Kasumi-1 (cell line): ENCODE measurements at regions not wholly inside any gene's neighbourhood (a gene's known extent, or its start where the extent isn't known, plus 50 kb on each side); places are given as distances from the start of the nearest gene placed in this dataset.
"Not testable (repeated sequence)": the region's sequence is repeated elsewhere in the genome, so short reads cannot be mapped to it uniquely, and the experiment has no call there.

Experiments used
- DNase-seq, 2 experiments: peaks; one replicate each; lab custom pipeline; 2025; lab: John Stamatoyannopoulos, UW

DNA sequence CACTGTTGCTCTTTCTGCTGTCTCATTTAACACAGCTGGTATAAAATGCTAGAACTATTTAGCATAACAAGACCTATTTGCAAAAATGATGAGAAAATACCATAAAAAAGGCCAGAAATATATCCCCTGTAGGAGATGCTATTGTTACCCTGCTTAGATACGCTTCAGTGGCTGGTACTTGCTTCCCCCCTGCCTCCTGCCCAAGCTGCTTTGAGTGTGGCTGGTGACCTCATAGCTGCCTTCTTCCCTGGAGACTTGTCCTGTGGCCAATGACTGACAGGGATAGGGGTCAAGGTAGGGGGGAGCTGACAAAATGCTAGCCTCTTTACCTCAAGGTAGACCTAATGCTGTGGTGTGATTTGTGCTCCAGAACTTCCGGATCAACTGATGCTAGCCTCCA lies 150.2 kb upstream of the ZEB2 start:
- no peak for DNase-seq

- DNase-seq: no peak
These were observed 149.5 kb upstream of the ZEB2 start for GRCh38 chr2:144669196-144669987.

DNA sequence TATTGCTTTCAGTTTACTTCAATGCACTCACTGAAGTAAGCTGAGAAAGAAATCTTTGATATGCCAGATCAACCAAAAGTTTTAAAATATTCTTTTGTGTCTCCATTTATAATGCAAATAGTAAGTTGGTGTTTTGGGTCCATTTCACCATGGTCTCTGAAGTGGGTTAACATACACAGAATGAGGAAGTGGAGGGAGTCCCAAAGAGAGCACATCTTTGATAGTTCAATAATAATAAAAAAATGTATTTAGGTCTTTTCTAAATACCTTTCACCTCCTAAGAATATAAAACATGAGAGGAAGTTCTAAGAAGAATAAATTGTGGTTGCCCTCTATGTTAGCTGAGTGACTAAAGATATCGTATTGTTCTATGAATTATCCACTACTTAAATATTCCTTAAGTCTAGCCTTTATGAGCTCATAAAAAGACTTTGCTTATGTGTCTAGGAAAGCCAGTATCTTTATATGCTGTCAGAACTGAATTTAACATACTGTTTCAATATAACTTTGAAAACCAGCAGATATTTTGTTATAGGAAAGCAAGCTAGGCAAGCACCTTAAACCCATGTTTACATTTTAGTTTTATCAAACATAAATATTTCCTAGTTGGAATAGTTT lies 148.7 kb upstream of the ZEB2 start:
- peak; percentile 19 to 24 for DNase-seq

- no peak for DNase-seq
These were observed 146.1 kb upstream of the ZEB2 start for GRCh38 chr2:144666032-144666431.

- DNase-seq: peak; percentile 81 to 88
These were observed 143.3 kb upstream of the ZEB2 start for GRCh38 chr2:144663207-144663606.

DNA sequence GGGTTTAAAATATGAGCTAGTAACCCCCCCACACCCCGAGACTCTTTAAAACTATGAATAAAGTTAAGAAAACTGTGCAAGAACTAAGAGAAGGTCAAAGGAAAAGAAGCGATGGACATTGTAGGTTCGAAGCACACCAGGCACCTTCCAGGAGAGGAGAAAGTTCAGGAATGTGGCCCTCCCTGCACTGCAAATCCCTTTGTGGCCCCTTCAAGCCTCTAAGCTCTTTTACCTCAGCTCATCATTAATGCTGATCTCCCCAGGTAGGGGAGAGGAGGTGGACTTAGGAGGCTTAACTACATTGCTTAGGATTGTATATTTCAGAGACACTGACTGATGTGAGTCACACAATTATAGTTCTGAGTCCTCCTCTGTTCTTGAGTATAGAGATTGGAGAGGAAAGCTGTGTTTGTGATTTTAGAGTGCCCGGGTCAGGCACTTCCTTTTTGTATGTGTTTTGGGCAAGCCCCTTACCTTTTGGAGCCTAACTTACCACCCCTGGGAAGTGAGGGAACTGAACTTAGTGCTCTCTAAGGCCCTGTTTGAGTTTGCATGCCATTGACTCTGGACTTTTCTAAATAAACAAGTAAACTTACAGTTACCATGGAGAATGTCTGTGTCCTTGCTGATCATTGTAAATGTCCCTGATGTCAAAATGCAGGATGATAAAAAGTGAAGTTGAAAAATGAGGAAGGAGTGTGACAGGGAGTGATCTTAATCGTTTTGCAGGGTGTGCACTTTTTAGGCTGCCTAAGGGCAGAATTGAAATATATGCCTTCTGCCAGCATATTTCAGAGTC lies 140.8 kb upstream of the ZEB2 start:
- DNase-seq: peak; percentile 77 to 79

DNA sequence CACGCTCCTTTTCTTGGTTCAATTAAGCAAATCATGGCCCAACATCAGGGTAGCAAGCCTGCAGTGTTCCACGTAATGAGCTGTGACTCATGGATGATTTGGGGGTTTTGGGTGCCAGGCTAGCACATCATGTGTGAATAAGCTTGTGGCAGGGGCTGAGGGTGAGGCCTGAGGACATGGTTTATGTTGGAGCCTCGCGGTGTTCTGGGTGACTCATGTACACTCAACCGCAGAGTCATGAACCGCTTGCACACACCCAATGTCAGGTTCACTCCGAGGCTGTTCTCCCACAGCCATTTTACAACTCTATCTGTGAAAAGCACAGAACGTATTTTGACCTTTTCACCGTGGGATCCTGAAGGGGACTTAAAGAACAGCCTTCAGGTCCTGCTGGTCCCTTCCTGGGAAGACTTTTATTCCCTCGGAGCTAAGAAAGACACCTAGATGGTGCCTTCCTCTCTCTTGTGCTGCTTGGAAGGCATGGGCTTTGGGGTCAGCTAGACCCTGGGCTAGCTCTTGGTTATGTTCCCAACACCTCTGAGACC lies 139.9 kb upstream of the ZEB2 start:
- DNase-seq: no peak

- DNase-seq: peak; percentile 16 to 27
These were observed 134.6 kb upstream of the ZEB2 start for GRCh38 chr2:144654523-144654922.

DNA sequence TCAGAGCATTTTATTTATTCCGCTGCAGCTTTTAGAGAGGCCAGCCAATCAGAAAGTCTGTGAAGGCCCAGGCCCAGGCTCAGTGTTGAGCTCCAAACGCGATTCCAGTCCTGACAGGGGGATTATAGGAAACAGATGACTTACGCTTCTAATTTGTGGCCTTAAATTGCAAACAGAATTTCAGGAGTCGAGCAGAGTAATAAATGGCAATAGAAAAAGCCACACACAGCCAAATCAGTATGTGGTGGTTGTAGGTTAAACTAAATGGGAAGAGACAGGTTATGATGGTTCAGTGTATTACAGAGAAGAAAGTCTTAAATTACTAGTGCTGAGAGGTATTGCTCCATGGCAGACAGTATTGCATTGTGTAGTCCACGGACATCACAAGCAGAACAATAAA lies 131.0 kb upstream of the ZEB2 start:
- DNase-seq: no peak

DNA sequence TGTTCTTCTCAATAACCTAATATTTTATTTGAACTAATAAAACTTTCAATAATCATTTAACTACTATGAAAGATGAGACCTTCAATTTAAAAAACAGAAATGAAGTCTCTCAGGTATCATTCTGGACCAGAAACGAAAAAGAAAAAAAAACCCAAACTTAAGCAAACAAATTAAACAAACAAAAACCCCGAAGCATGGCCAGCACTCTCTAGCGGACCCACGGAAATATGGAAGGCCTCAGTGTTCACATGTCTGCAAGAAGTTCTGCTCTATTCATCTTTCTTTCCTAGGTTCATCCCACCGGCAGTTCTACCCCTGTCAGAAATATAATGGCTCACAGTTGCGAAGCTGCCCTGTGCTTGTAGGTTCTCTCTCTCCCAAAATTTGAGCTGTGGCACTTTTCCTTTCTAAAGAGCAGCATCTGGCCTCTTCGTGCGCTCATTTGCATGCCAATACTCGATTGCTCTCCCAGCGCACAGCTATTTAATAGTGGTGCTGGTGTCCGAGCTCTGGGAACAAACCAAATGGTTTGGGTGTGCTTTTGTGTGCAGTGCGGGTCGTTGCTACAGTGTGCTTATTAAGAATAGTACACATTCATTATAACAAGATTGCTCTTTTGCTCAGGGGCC lies 129.0 kb upstream of the ZEB2 start:
- no peak for DNase-seq

GRCh38 chr2:144645083-144645778 lies 125.3 kb upstream of the ZEB2 start:
- DNase-seq: peak in 1 of 2 experiments; percentile 39

GRCh38 chr2:144644549-144644948 lies 124.6 kb upstream of the ZEB2 start:
- no peak for DNase-seq

- DNase-seq: no peak
These were observed 123.8 kb upstream of the ZEB2 start for GRCh38 chr2:144643537-144644336.

GRCh38 chr2:144642856-144643255 lies 122.9 kb upstream of the ZEB2 start:
- DNase-seq: no peak

DNA sequence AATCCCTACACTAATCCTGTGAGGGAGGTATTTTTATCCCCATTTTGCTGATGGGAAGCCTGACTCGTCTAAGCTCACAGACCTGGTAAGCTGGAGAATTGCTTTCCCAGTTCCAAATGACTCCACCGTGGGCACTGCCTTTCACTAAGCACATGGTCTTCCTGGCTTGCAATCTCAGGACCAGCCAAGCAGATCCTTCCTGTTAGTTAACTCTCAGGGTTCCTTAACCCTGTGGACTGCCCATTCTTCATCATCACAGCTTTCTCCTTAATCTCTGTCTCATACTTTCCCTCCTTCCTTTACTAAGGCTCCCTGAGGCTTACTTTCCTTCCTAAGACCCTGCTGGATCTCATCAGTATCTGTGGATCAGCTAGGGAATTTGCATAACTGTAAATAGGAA lies 122.2 kb upstream of the ZEB2 start:
- DNase-seq: no peak

- not testable (repeated sequence) for DNase-seq
These were observed 118.3 kb upstream of the ZEB2 start for GRCh38 chr2:144638250-144638649.

GRCh38 chr2:144636860-144637259 lies 116.9 kb upstream of the ZEB2 start:
- not testable (repeated sequence) for DNase-seq

- DNase-seq: no peak
These were observed 112.9 kb upstream of the ZEB2 start for GRCh38 chr2:144632809-144633208.

- no peak for DNase-seq
These were observed 111.7 kb upstream of the ZEB2 start for GRCh38 chr2:144631636-144632035.

DNA sequence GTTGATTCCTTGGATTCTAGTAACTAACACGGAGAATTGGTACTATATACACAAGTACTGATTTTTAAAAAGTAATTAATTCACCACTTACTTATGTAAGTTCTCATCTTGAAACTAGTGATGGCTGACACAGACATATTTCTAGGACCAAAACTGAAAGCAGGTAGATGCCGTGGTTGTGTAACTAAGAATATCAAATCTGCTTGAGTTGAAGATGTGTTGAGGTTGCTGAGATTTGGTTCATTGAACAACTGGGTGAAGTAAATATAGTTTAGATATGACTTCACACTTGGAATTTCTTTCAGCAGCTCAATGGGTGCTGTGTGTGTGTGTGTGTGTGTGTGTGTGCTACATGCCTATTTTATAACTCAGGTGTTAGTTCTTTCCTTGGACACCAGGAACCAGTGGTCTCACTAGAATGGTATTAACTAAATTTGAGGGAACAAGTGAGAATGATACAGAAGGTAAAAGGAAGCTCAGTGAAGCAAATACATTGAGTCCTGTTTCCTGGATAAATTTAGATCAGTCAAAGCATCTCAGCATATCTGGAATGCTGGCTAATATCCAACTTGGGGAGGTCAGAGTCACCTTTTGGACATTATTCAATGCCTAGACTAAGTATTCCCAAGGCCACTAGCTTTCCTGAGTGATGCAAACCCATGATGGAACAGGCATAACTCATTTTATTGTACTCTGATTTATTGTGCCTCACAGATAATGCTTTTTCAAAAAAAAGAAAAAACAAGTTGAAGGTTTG lies 110.7 kb upstream of the ZEB2 start:
- no peak for DNase-seq
